ENCODE measurements at regions not wholly inside any gene's neighbourhood (a gene's known extent, or its start where the extent isn't known, plus 50 kb on each side); places are given as distances from the start of the nearest gene placed in this dataset.

DNA sequence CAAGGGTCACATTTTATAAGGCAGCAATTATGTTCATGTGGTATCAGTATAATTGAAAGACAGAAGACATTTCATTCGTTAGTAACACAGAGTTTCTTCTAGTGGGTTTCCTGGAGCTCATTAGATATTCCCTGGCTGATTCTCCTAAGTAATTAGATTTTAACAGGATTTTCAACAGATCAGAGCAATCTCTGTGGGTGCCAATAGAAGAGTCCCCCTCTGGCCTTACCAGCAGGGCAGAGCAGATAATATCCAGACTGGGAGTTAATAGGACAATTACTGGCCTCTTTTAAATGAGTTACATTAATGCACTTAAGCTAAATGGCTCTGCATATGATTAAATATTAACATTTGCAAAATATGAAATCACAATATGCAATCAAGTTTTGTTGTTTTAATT, 74.2 kb upstream of the FOXD3 start:
- no peaks in the 10 kb centered on the region for H3K4me1 ChIP-seq (replicated peaks; ENCODE audit: insufficient read depth)
- H3K36me3 ChIP-seq (ENCODE audit: low read depth), result no peaks in the 10 kb centered on the region
- no peaks in the 10 kb centered on the region for H3K9me3 ChIP-seq (ENCODE audit: insufficient read depth, low read depth)
- ChIA-PET CTCF (no interaction called here), POLR2A (ENCODE audit: unreplicated experiment) (no interaction called here)
- no TSS peak for BruUV-seq (replicated peaks)
- no peaks in the 10 kb centered on the region for H3F3A ChIP-seq (ENCODE audit: insufficient read depth, low read depth)
- TF ChIP-seq, protein P1, sequence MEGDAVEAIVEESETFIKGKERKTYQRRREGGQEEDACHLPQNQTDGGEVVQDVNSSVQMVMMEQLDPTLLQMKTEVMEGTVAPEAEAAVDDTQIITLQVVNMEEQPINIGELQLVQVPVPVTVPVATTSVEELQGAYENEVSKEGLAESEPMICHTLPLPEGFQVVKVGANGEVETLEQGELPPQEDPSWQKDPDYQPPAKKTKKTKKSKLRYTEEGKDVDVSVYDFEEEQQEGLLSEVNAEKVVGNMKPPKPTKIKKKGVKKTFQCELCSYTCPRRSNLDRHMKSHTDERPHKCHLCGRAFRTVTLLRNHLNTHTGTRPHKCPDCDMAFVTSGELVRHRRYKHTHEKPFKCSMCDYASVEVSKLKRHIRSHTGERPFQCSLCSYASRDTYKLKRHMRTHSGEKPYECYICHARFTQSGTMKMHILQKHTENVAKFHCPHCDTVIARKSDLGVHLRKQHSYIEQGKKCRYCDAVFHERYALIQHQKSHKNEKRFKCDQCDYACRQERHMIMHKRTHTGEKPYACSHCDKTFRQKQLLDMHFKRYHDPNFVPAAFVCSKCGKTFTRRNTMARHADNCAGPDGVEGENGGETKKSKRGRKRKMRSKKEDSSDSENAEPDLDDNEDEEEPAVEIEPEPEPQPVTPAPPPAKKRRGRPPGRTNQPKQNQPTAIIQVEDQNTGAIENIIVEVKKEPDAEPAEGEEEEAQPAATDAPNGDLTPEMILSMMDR (conservative IDR thresholded peaks at IDR 0.05), result no peak
- no peak for TF ChIP-seq EZH2 (IDR thresholded peaks at IDR 0.05; ENCODE audit: low read depth)
- H3K4me3 ChIP-seq, result no peak overlapping the region
- H2AFZ ChIP-seq, result no peak overlapping the region
- H3K4me2 ChIP-seq, result no peak overlapping the region
- H3K9me2 ChIP-seq (ENCODE audit: insufficient read depth), result no peaks in the 10 kb centered on the region
- H3K79me2 ChIP-seq (ENCODE audit: low read depth), result no peaks in the 10 kb centered on the region
- intact Hi-C loops (cut with micrococcal nuclease; ENCODE audit: unreplicated experiment), result no loop called here
- DNase-seq, result no peak
- H4K20me1 ChIP-seq (ENCODE audit: insufficient read depth), result no peaks in the 10 kb centered on the region
- H3K27ac ChIP-seq, result no peak overlapping the region
- H3K27me3 ChIP-seq (ENCODE audit: insufficient read depth, low read depth), result no peaks in the 10 kb centered on the region

DNA sequence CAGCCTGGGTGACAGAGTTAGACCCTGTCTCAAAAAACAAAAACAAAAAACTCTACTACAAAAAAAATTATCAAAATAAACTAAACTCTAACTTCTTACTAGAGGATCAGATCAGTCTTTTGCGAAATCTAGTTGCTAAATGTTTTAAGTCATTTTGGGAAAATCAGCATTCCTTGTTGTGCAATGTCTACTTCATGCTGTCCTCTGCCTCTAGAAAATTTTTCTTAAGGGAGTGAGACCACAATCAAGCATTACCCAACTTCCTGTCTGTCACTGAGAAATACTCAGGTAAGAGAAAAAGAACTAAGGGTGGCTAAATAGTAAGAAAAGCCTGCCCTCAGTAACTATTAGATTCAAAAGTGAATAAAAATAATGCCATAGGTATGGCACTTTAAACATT, 67.2 kb upstream of the FOXD3 start:
- TF ChIP-seq, protein P1 (conservative IDR thresholded peaks at IDR 0.05), result no peak
- TF ChIP-seq EZH2 (IDR thresholded peaks at IDR 0.05; ENCODE audit: low read depth), result no peak
- POLR2A ChIA-PET (ENCODE audit: unreplicated experiment), result no interaction called here
- H4K20me1 ChIP-seq (ENCODE audit: insufficient read depth), result no peaks in the 10 kb centered on the region

DNA sequence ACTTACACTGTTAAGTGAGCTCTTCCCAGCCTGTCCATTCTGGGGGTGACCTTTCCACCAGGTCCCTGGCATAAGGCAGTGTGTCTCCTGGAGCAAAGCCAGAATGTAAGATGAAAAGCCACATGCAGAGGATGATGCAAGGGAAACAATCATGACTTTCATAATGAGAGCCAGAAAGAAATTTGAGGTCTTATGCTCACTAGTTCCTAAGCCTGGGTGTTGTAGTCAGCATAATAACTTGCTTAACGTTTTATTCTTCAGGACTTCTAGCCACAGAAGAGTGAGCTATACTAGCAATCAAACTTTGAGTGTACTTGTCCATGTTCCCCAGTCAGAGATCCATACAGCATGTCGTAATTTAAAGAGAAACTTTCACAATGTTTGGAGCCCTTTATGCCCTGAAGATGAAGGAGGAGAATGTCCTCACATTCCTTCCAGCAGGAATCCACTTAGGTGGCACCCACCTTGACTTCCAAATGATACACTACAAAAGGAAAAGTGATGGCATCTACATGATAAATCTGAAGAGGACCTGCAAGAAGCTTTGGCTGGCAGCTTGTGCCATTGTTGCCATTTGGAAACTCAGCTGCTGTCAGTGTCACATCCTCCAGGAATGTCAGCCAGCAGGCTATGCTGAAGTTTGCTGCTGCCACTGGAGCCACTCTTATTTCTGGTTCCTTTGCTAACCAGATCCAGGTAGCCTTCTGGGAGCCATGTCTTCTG, 60.5 kb upstream of the FOXD3 start:
- no peaks in the 10 kb centered on the region for H3F3A ChIP-seq (ENCODE audit: insufficient read depth, low read depth)
- POLR2A ChIA-PET (ENCODE audit: unreplicated experiment), result no interaction called here
- H3K9me2 ChIP-seq (ENCODE audit: insufficient read depth), result no peaks in the 10 kb centered on the region
- H2AFZ ChIP-seq, result no peak overlapping the region
- no peak overlapping the region for H3K4me2 ChIP-seq
- no peaks in the 10 kb centered on the region for H3K36me3 ChIP-seq (ENCODE audit: low read depth)
- no TSS peak for BruUV-seq (replicated peaks)
- H4K20me1 ChIP-seq (ENCODE audit: insufficient read depth), result no peaks in the 10 kb centered on the region
- H3K79me2 ChIP-seq (ENCODE audit: low read depth), result no peaks in the 10 kb centered on the region
- TF ChIP-seq, protein P1 (conservative IDR thresholded peaks at IDR 0.05), result no peak
- TF ChIP-seq EZH2 (IDR thresholded peaks at IDR 0.05; ENCODE audit: low read depth), result no peak
- no peaks in the 10 kb centered on the region for H3K27me3 ChIP-seq (ENCODE audit: insufficient read depth, low read depth)
- H3K9me3 ChIP-seq (ENCODE audit: insufficient read depth, low read depth), result no peaks in the 10 kb centered on the region
- CTCF ChIA-PET, result interaction anchor here (0.6 kb wide), 1 partner anchor 67 kb away, joined by 3 read pairs; no protein-coding TSS in a partner anchor
- no peaks in the 10 kb centered on the region for H3K4me1 ChIP-seq (replicated peaks; ENCODE audit: insufficient read depth)
- H3K4me3 ChIP-seq, result no peak overlapping the region
- DNase-seq, result no peak
- intact Hi-C loops (cut with micrococcal nuclease; ENCODE audit: unreplicated experiment), result no loop called here
- no peak overlapping the region for H3K27ac ChIP-seq

More for the DNA sequence above, 67.2 kb upstream of the FOXD3 start:
- no peaks in the 10 kb centered on the region for H3F3A ChIP-seq (ENCODE audit: insufficient read depth, low read depth)
- intact Hi-C loops (cut with micrococcal nuclease; ENCODE audit: unreplicated experiment), result no loop called here
- no peaks in the 10 kb centered on the region for H3K9me3 ChIP-seq (ENCODE audit: insufficient read depth, low read depth)
- H3K36me3 ChIP-seq (ENCODE audit: low read depth), result no peaks in the 10 kb centered on the region
- H3K4me1 ChIP-seq (replicated peaks; ENCODE audit: insufficient read depth), result no peaks in the 10 kb centered on the region
- CTCF ChIA-PET, result no interaction called here
- H3K4me3 ChIP-seq, result no peak overlapping the region
- no peaks in the 10 kb centered on the region for H3K9me2 ChIP-seq (ENCODE audit: insufficient read depth)
- no peaks in the 10 kb centered on the region for H3K27me3 ChIP-seq (ENCODE audit: insufficient read depth, low read depth)
- no peak for DNase-seq
- no peak overlapping the region for H3K4me2 ChIP-seq
- BruUV-seq (replicated peaks), result no TSS peak
- no peaks in the 10 kb centered on the region for H3K79me2 ChIP-seq (ENCODE audit: low read depth)
- no peak overlapping the region for H2AFZ ChIP-seq
- H3K27ac ChIP-seq, result no peak overlapping the region
